ENCODE measurements at regions not wholly inside any gene's neighbourhood (a gene's known extent, or its start where the extent isn't known, plus 50 kb on each side); places are given as distances from the start of the nearest gene placed in this dataset.

- Histone ChIP-seq H3K9ac (ENCODE audit: low read depth in 1 of 3, low read length in 3 of 3) (no peak overlapping the region), H3K4me1 (ENCODE audit: control insufficient read depth in 3 of 3, insufficient read depth in 3 of 3, low read length in 3 of 3) (no peaks in the 10 kb centered on the region), H3K27ac (ENCODE audit: low read depth, low read length) (no peak overlapping the region)
These were observed 150.9 kb downstream of the BCOR start for GRCh38 chrX:39946822-39947221.

GRCh38 chrX:39948582-39948981, 149.2 kb downstream of the BCOR start:
- H3K27ac ChIP-seq (ENCODE audit: low read depth, low read length): no peak overlapping the region

More at GRCh38 chrX:39946822-39947221, 150.9 kb downstream of the BCOR start:
- Histone ChIP-seq H3K36me3 (ENCODE audit: control insufficient read depth in 3 of 3, insufficient read depth in 3 of 3, low read length in 3 of 3) (no peaks in the 10 kb centered on the region), H3K27me3 (ENCODE audit: control insufficient read depth in 3 of 3, insufficient read depth in 3 of 3, low read length in 3 of 3) (peaks cover 0 to 7% (median 0%) of the 10 kb centered on the region in 3 donors), H3K4me3 (ENCODE audit: low read length in 3 of 3) (no peak overlapping the region), H3K9me3 (ENCODE audit: control insufficient read depth in 3 of 3, low read length in 3 of 3) (peaks cover 0 to 7% (median 0%) of the 10 kb centered on the region in 3 donors)

DNA sequence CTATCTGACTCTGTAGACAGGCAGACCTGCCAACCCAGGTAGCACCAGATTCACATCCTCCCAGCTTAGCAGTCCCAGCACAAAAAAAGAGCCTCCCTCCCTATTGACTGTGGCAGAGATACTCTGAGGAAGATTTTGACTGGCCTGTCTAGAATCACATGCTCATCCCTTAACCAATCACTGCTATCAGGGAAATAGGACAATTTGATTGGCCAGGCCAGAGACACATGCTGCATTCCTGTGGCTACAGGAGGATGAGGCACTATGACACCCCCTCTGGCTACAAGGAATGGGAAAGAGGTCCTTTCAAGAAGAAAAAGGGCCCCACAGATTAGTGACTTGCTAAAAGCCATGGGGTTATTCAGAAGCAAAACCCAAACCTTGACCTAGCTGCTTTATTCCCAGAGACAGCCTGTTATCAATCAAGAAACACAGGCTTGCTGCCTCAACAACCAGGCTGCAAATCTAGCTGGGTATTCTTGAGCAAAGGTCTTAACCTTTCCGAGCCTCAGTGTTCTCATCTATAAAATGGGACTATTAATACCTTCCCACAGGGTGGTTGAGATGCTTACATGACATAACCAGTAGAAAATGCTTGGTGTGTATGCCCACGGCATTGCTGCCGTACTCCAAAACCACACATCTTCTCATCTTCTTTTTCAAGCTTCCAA, 147.6 kb downstream of the BCOR start:
- no peaks in the 10 kb centered on the region for H3K4me1 ChIP-seq (ENCODE audit: control insufficient read depth in 3 of 3, insufficient read depth in 3 of 3, low read length in 3 of 3)
- peaks cover 0 to 7% (median 0%) of the 10 kb centered on the region in 3 donors for H3K27me3 ChIP-seq (ENCODE audit: control insufficient read depth in 3 of 3, insufficient read depth in 3 of 3, low read length in 3 of 3)
- no peaks in the 10 kb centered on the region for H3K9me3 ChIP-seq (ENCODE audit: control insufficient read depth in 3 of 3, low read length in 3 of 3)
- no peak overlapping the region for H3K4me3 ChIP-seq (ENCODE audit: low read length in 3 of 3)
- H3K36me3 ChIP-seq (ENCODE audit: control insufficient read depth in 3 of 3, insufficient read depth in 3 of 3, low read length in 3 of 3): no peaks in the 10 kb centered on the region
- no peak overlapping the region for H3K27ac ChIP-seq (ENCODE audit: low read depth, low read length)
- no peak overlapping the region for H3K9ac ChIP-seq (ENCODE audit: low read depth in 1 of 3, low read length in 3 of 3)

More at GRCh38 chrX:39948582-39948981, 149.2 kb downstream of the BCOR start:
- Histone ChIP-seq H3K4me3 (ENCODE audit: low read length in 3 of 3) (no peak overlapping the region), H3K36me3 (ENCODE audit: control insufficient read depth in 3 of 3, insufficient read depth in 3 of 3, low read length in 3 of 3) (no peaks in the 10 kb centered on the region), H3K27me3 (ENCODE audit: control insufficient read depth in 3 of 3, insufficient read depth in 3 of 3, low read length in 3 of 3) (peaks cover 0 to 7% (median 0%) of the 10 kb centered on the region in 3 donors), H3K9me3 (ENCODE audit: control insufficient read depth in 3 of 3, low read length in 3 of 3) (peaks cover 0 to 2% (median 0%) of the 10 kb centered on the region in 3 donors), H3K4me1 (ENCODE audit: control insufficient read depth in 3 of 3, insufficient read depth in 3 of 3, low read length in 3 of 3) (no peaks in the 10 kb centered on the region), H3K9ac (ENCODE audit: low read depth in 1 of 3, low read length in 3 of 3) (no peak overlapping the region)

- Histone ChIP-seq H3K27me3 (ENCODE audit: control insufficient read depth in 3 of 3, insufficient read depth in 3 of 3, low read length in 3 of 3) (peaks cover 0 to 7% (median 0%) of the 10 kb centered on the region in 3 donors), H3K27ac (ENCODE audit: low read depth, low read length) (no peak overlapping the region)
These were observed 144.8 kb downstream of the BCOR start for GRCh38 chrX:39952989-39953388.

GRCh38 chrX:39953879-39954278, 143.9 kb downstream of the BCOR start:
- Histone ChIP-seq H3K36me3 (ENCODE audit: control insufficient read depth in 3 of 3, insufficient read depth in 3 of 3, low read length in 3 of 3) (no peaks in the 10 kb centered on the region), H3K9ac (ENCODE audit: low read depth in 1 of 3, low read length in 3 of 3) (no peak overlapping the region), H3K4me3 (ENCODE audit: low read length in 3 of 3) (no peak overlapping the region), H3K9me3 (ENCODE audit: control insufficient read depth in 3 of 3, low read length in 3 of 3) (no peaks in the 10 kb centered on the region), H3K27me3 (ENCODE audit: control insufficient read depth in 3 of 3, insufficient read depth in 3 of 3, low read length in 3 of 3) (peaks cover 0 to 7% (median 0%) of the 10 kb centered on the region in 3 donors), H3K27ac (ENCODE audit: low read depth, low read length) (no peak overlapping the region), H3K4me1 (ENCODE audit: control insufficient read depth in 3 of 3, insufficient read depth in 3 of 3, low read length in 3 of 3) (peaks cover 0 to 4% (median 3%) of the 10 kb centered on the region in 3 donors)

More at GRCh38 chrX:39952989-39953388, 144.8 kb downstream of the BCOR start:
- no peaks in the 10 kb centered on the region for H3K9me3 ChIP-seq (ENCODE audit: control insufficient read depth in 3 of 3, low read length in 3 of 3)
- H3K4me1 ChIP-seq (ENCODE audit: control insufficient read depth in 3 of 3, insufficient read depth in 3 of 3, low read length in 3 of 3): peaks cover 0 to under 1% (median under 1%) of the 10 kb centered on the region in 3 donors
- no peak overlapping the region for H3K4me3 ChIP-seq (ENCODE audit: low read length in 3 of 3)
- no peak overlapping the region for H3K9ac ChIP-seq (ENCODE audit: low read depth in 1 of 3, low read length in 3 of 3)
- H3K36me3 ChIP-seq (ENCODE audit: control insufficient read depth in 3 of 3, insufficient read depth in 3 of 3, low read length in 3 of 3): no peaks in the 10 kb centered on the region

DNA sequence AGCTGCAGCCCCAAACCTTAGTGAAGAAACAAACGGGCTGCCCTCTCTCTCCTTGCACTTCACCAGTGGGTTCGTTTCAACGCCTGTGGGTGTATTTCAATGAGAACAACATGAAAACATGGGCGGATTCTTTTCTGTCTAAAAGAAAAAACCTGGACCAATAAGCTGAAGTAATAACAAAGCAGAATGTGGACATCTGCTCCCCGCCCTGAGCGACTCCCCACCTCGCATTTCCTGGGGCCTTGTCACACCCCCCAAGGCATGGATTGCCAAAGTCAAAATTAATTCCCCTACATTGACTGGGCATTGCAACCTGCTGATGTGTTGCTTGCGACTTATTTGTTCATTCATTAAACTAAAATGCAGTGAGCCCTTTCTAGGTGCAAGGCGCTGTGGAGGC, 142.9 kb downstream of the BCOR start:
- H3K9me3 ChIP-seq (ENCODE audit: control insufficient read depth in 3 of 3, low read length in 3 of 3): no peaks in the 10 kb centered on the region
- peaks cover 0 to 4% (median 3%) of the 10 kb centered on the region in 3 donors for H3K4me1 ChIP-seq (ENCODE audit: control insufficient read depth in 3 of 3, insufficient read depth in 3 of 3, low read length in 3 of 3)
- no peak overlapping the region for H3K27ac ChIP-seq (ENCODE audit: low read depth, low read length)
- no peak overlapping the region for H3K9ac ChIP-seq (ENCODE audit: low read depth in 1 of 3, low read length in 3 of 3)
- H3K27me3 ChIP-seq (ENCODE audit: control insufficient read depth in 3 of 3, insufficient read depth in 3 of 3, low read length in 3 of 3): peaks cover 0 to 7% (median 0%) of the 10 kb centered on the region in 3 donors
- no peaks in the 10 kb centered on the region for H3K36me3 ChIP-seq (ENCODE audit: control insufficient read depth in 3 of 3, insufficient read depth in 3 of 3, low read length in 3 of 3)
- no peak overlapping the region for H3K4me3 ChIP-seq (ENCODE audit: low read length in 3 of 3)

GRCh38 chrX:39955625-39956024, 142.1 kb downstream of the BCOR start:
- Histone ChIP-seq H3K36me3 (ENCODE audit: control insufficient read depth in 3 of 3, insufficient read depth in 3 of 3, low read length in 3 of 3) (no peaks in the 10 kb centered on the region), H3K27ac (ENCODE audit: low read depth, low read length) (no peak overlapping the region), H3K4me3 (ENCODE audit: low read length in 3 of 3) (no peak overlapping the region), H3K9ac (ENCODE audit: low read depth in 1 of 3, low read length in 3 of 3) (no peak overlapping the region), H3K9me3 (ENCODE audit: control insufficient read depth in 3 of 3, low read length in 3 of 3) (no peaks in the 10 kb centered on the region), H3K4me1 (ENCODE audit: control insufficient read depth in 3 of 3, insufficient read depth in 3 of 3, low read length in 3 of 3) (peaks cover 0 to 4% (median 3%) of the 10 kb centered on the region in 3 donors), H3K27me3 (ENCODE audit: control insufficient read depth in 3 of 3, insufficient read depth in 3 of 3, low read length in 3 of 3) (peaks cover 0 to 7% (median 0%) of the 10 kb centered on the region in 3 donors)

DNA sequence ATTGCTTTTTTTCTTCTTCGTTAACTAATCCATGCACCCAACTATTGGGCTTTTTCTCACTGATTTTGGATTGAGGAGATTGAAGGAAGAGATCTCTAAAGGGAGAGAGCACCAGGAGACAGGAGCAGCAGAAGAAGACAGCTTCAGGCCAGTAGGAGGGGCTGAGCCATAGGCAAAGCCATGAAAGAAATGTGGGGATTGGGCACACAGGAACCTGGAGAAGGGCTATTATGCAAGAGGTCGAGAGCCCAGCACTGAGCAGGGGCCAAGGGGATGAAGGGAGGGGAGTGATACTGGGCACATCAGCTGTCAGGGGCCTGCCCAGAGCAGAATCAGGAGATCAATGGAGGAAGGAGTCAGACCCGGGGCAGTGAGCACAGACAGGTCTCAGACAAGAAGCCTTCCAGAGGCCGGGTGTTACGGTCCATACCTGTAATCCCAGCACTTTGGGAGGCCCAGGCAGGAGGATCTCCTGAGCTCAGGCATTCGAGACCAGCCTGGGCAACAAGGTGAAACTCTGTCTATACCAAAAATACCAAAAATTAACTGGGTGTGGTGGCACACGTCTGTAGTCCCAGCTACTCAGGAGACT, 140.9 kb downstream of the BCOR start:
- Histone ChIP-seq H3K4me1 (ENCODE audit: control insufficient read depth in 3 of 3, insufficient read depth in 3 of 3, low read length in 3 of 3) (peaks cover 0 to 4% (median 3%) of the 10 kb centered on the region in 3 donors), H3K4me3 (ENCODE audit: low read length in 3 of 3) (no peak overlapping the region), H3K9me3 (ENCODE audit: control insufficient read depth in 3 of 3, low read length in 3 of 3) (no peaks in the 10 kb centered on the region), H3K36me3 (ENCODE audit: control insufficient read depth in 3 of 3, insufficient read depth in 3 of 3, low read length in 3 of 3) (no peaks in the 10 kb centered on the region), H3K9ac (ENCODE audit: low read depth in 1 of 3, low read length in 3 of 3) (no peak overlapping the region), H3K27ac (ENCODE audit: low read depth, low read length) (no peak overlapping the region), H3K27me3 (ENCODE audit: control insufficient read depth in 3 of 3, insufficient read depth in 3 of 3, low read length in 3 of 3) (no peaks in the 10 kb centered on the region)

- H3K36me3 ChIP-seq (ENCODE audit: control insufficient read depth in 3 of 3, insufficient read depth in 3 of 3, low read length in 3 of 3): no peaks in the 10 kb centered on the region
- no peaks in the 10 kb centered on the region for H3K9me3 ChIP-seq (ENCODE audit: control insufficient read depth in 3 of 3, low read length in 3 of 3)
- H3K27ac ChIP-seq (ENCODE audit: low read depth, low read length): no peak overlapping the region
These were observed 139.8 kb downstream of the BCOR start for GRCh38 chrX:39957816-39958566.

GRCh38 chrX:39958850-39959249, 138.9 kb downstream of the BCOR start:
- no peak overlapping the region for H3K9ac ChIP-seq (ENCODE audit: low read depth in 1 of 3, low read length in 3 of 3)
- no peaks in the 10 kb centered on the region for H3K27me3 ChIP-seq (ENCODE audit: control insufficient read depth in 3 of 3, insufficient read depth in 3 of 3, low read length in 3 of 3)
- H3K27ac ChIP-seq (ENCODE audit: low read depth, low read length): no peak overlapping the region
- H3K36me3 ChIP-seq (ENCODE audit: control insufficient read depth in 3 of 3, insufficient read depth in 3 of 3, low read length in 3 of 3): no peaks in the 10 kb centered on the region
- H3K4me1 ChIP-seq (ENCODE audit: control insufficient read depth in 3 of 3, insufficient read depth in 3 of 3, low read length in 3 of 3): peaks cover 0 to 4% (median 3%) of the 10 kb centered on the region in 3 donors
- no peaks in the 10 kb centered on the region for H3K9me3 ChIP-seq (ENCODE audit: control insufficient read depth in 3 of 3, low read length in 3 of 3)
- H3K4me3 ChIP-seq (ENCODE audit: low read length in 3 of 3): no peak overlapping the region

More at GRCh38 chrX:39957816-39958566, 139.8 kb downstream of the BCOR start:
- Histone ChIP-seq H3K9ac (ENCODE audit: low read depth in 1 of 3, low read length in 3 of 3) (peak overlapping the region in 1 of 3 donors; percentile 8), H3K4me3 (ENCODE audit: low read length in 3 of 3) (no peak overlapping the region), H3K27me3 (ENCODE audit: control insufficient read depth in 3 of 3, insufficient read depth in 3 of 3, low read length in 3 of 3) (no peaks in the 10 kb centered on the region), H3K4me1 (ENCODE audit: control insufficient read depth in 3 of 3, insufficient read depth in 3 of 3, low read length in 3 of 3) (peaks cover 0 to 4% (median 3%) of the 10 kb centered on the region in 3 donors)

All from skeletal muscle tissue (tissue), 3 donors.